GM23338 (cell line): ENCODE measurements at regions not wholly inside any gene's neighbourhood (a gene's known extent, or its start where the extent isn't known, plus 50 kb on each side); places are given as distances from the start of the nearest gene placed in this dataset.
"Not testable (repeated sequence)": the region's sequence is repeated elsewhere in the genome, so short reads cannot be mapped to it uniquely, and the experiment has no call there.

Source experiments
- ATAC-seq: fragments of 200-7000 bp; cut with Tn5 transposase; 3 replicates; pipeline ENCODE4 v1.9.1; 2020
- DNase-seq: peaks from one replicate; pipeline ENCODE4 v3.0.0-alpha.2; 2015; ENCODE audit warnings: low spot score
- H2AFZ ChIP-seq: fragments of 200-600 bp; sonication (generic); 2 replicates; pipeline ENCODE4 v1.8.0; 2016; ENCODE audit warnings: antibody characterized with exemption, mild to moderate bottlenecking, moderate library complexity
- H3F3A ChIP-seq: fragments of 200-600 bp; sonication (generic); replicated peaks from 2 replicates; pipeline ENCODE4 v1.8.0; 2017; ENCODE audit warnings: antibody characterized with exemption, mixed run types, low read depth
- H3K27ac ChIP-seq: fragments of 200-600 bp; sonication (generic); 2 replicates; pipeline ENCODE4 v1.6.1; 2016; ENCODE audit warnings: low read depth
- H3K27me3 ChIP-seq: fragments of 200-600 bp; sonication (generic); 2 replicates; pipeline ENCODE4 v1.8.0; 2016; ENCODE audit warnings: mild to moderate bottlenecking, mixed run types, moderate library complexity; ENCODE audit not compliant: insufficient read depth
- H3K36me3 ChIP-seq: fragments of 200-600 bp; sonication (generic); 2 replicates; pipeline ENCODE4 v1.8.0; 2016; ENCODE audit warnings: mild to moderate bottlenecking; ENCODE audit not compliant: insufficient read depth
- H3K4me1 ChIP-seq: fragments of 200-600 bp; sonication (generic); 2 replicates; pipeline ENCODE4 v1.8.0; 2016; ENCODE audit warnings: mild to moderate bottlenecking, moderate library complexity; ENCODE audit not compliant: insufficient read depth
- H3K4me2 ChIP-seq: fragments of 200-600 bp; sonication (generic); 2 replicates; pipeline ENCODE4 v1.7.1; 2017; ENCODE audit warnings: mixed run types
- H3K4me3 ChIP-seq: fragments of 200-600 bp; sonication (generic); 2 replicates; pipeline ENCODE4 v1.6.1; 2016; ENCODE audit warnings: mixed run types
- H3K79me2 ChIP-seq: fragments of 200-600 bp; sonication (generic); replicated peaks from 2 replicates; pipeline ENCODE4 v1.8.0; 2017; ENCODE audit warnings: mild to moderate bottlenecking; ENCODE audit not compliant: insufficient read depth
- H3K9me2 ChIP-seq: fragments of 200-600 bp; sonication (generic); 2 replicates; pipeline ENCODE4 v1.8.0; 2017; ENCODE audit not compliant: insufficient read depth
- H4K20me1 ChIP-seq: fragments of 200-600 bp; sonication (generic); replicated peaks from 2 replicates; pipeline ENCODE4 v1.8.0; 2017; ENCODE audit warnings: mild to moderate bottlenecking; ENCODE audit not compliant: insufficient read depth
- H3K27ac Mint-ChIP-seq: 2 replicates; pipeline ENCODE4 v1.8.0; 2020; ENCODE audit warnings: inconsistent platforms, mild to moderate bottlenecking, moderate library complexity, mixed read lengths
- H3K27me3 Mint-ChIP-seq: 3 replicates; pipeline ENCODE4 v1.8.0; 2022; ENCODE audit warnings: low read depth, mild to moderate bottlenecking, moderate library complexity, mixed read lengths, inconsistent platforms; ENCODE audit not compliant: insufficient read depth, poor library complexity
- H3K36me3 Mint-ChIP-seq: 3 replicates; pipeline ENCODE4 v1.8.0; 2021; ENCODE audit warnings: low read depth, mild to moderate bottlenecking, inconsistent platforms, moderate library complexity, mixed read lengths
- H3K4me1 Mint-ChIP-seq: 3 replicates; pipeline ENCODE4 v1.8.0; 2020; ENCODE audit warnings: mild to moderate bottlenecking, inconsistent platforms, mixed read lengths
- H3K4me3 Mint-ChIP-seq: 3 replicates; pipeline ENCODE4 v1.8.0; 2021; ENCODE audit warnings: moderate library complexity, mild to moderate bottlenecking, inconsistent platforms, mixed read lengths
- H3K9me3 Mint-ChIP-seq: 3 replicates; pipeline ENCODE4 v1.8.0; 2020; ENCODE audit warnings: moderate library complexity, mild to moderate bottlenecking, inconsistent platforms, mixed read lengths
- ETS1 ChIP-seq: IDR thresholded peaks from 2 replicates; pipeline ENCODE4 v1.6.1; 2016; ENCODE audit warnings: antibody characterized with exemption
- EZH2 ChIP-seq: fragments of 200-600 bp; sonication (generic); IDR thresholded peaks from one replicate; pipeline ENCODE4 v1.8.0; 2017; ENCODE audit warnings: antibody characterized with exemption, mild to moderate bottlenecking, low read depth; ENCODE audit not compliant: unreplicated experiment
- EZH2phosphoT487 ChIP-seq: fragments of 200-600 bp; sonication (generic); IDR thresholded peaks from one replicate; pipeline ENCODE4 v1.8.1; 2018; ENCODE audit warnings: antibody characterized with exemption; ENCODE audit not compliant: unreplicated experiment
- NANOG ChIP-seq: IDR thresholded peaks from 2 replicates; pipeline ENCODE4 v1.6.1; 2016; ENCODE audit warnings: antibody characterized with exemption, borderline replicate concordance
- ZNF114 ChIP-seq: fragments of 250-450 bp; sonication (Bioruptor Pico); IDR thresholded peaks from 2 replicates; pipeline ENCODE4 v1.5.0; 2020; ENCODE audit warnings: mild to moderate bottlenecking, moderate library complexity

GRCh38 chr5:174917976-174918554 lies 193.7 kb downstream of the MSX2 start:
- no peaks in the 10 kb centered on the region for H4K20me1 ChIP-seq
- H3K4me1 ChIP-seq, result peaks cover 29% of the 10 kb centered on the region
- no peak for DNase-seq
- Mint-ChIP-seq H3K27ac (peak overlapping the region; percentile 44; the same call in 1 of the 2 replicates), H3K4me1 (peaks cover 41% of the 10 kb centered on the region), H3K4me3 (no peak overlapping the region; the same call in 2 of the 3 replicates), H3K9me3 (peaks cover 7% of the 10 kb centered on the region; the same call in 2 of the 3 replicates), H3K36me3 (peaks cover 3% of the 10 kb centered on the region; the same call in 1 of the 3 replicates), H3K27me3 (peaks cover 4% of the 10 kb centered on the region)
- no peak overlapping the region for H3K4me3 ChIP-seq
- no peaks in the 10 kb centered on the region for H3K27me3 ChIP-seq
- no peak overlapping the region for H3K4me2 ChIP-seq
- H3F3A ChIP-seq, result no peaks in the 10 kb centered on the region
- no peak overlapping the region for H3K27ac ChIP-seq
- H3K9me2 ChIP-seq, result no peaks in the 10 kb centered on the region
- H2AFZ ChIP-seq, result 0 out of 2 replicates have a peak overlapping the region, but pooled peaks have one; percentile 52
- no peaks in the 10 kb centered on the region for H3K79me2 ChIP-seq
- TF ChIP-seq NANOG (no peak), ZNF114 (CRISPR knock-in tag) (no peak), EZH2 (no peak), ETS1 (no peak), EZH2phosphoT487 (no peak)
- ATAC-seq, result no peak
- H3K36me3 ChIP-seq, result no peaks in the 10 kb centered on the region

GRCh38 chr5:174917435-174917834 lies 193.1 kb downstream of the MSX2 start:
- DNase-seq, H3K27ac Mint-ChIP-seq, ATAC-seq, H3K79me2 ChIP-seq, H4K20me1 ChIP-seq, H3K9me3 Mint-ChIP-seq, H3K36me3 Mint-ChIP-seq, H3K4me3 Mint-ChIP-seq, H3K36me3 ChIP-seq, H3F3A ChIP-seq, H2AFZ ChIP-seq, H3K27ac ChIP-seq, H3K4me2 ChIP-seq, H3K27me3 ChIP-seq, H3K4me3 ChIP-seq, H3K9me2 ChIP-seq, H3K27me3 Mint-ChIP-seq: not testable (repeated sequence)
- H3K4me1 ChIP-seq, result peaks cover 29% of the 10 kb centered on the region
- H3K4me1 Mint-ChIP-seq, result peaks cover 41% of the 10 kb centered on the region

GRCh38 chr5:174916924-174917323 lies 192.5 kb downstream of the MSX2 start:
- H3K79me2 ChIP-seq, H3K27ac Mint-ChIP-seq, H4K20me1 ChIP-seq, H3K27me3 ChIP-seq, H2AFZ ChIP-seq, H3K9me3 Mint-ChIP-seq, H3K36me3 ChIP-seq, H3K36me3 Mint-ChIP-seq, H3K4me3 Mint-ChIP-seq, H3K27ac ChIP-seq, DNase-seq, H3K9me2 ChIP-seq, H3F3A ChIP-seq, H3K4me3 ChIP-seq, H3K27me3 Mint-ChIP-seq: not testable (repeated sequence)
- Histone ChIP-seq H3K4me2 (peak overlapping the region; percentile 48; the same call in 1 of the 2 replicates), H3K4me1 (peaks cover 27% of the 10 kb centered on the region)
- peak; percentile 24; the same call in 1 of the 3 replicates for ATAC-seq
- H3K4me1 Mint-ChIP-seq, result peaks cover 39% of the 10 kb centered on the region
